HPDE6-E6E7 (cell line): ENCODE measurements at regions not wholly inside any gene's neighbourhood (a gene's known extent, or its start where the extent isn't known, plus 50 kb on each side); places are given as distances from the start of the nearest gene placed in this dataset.
"Not testable (repeated sequence)": the region's sequence is repeated elsewhere in the genome, so short reads cannot be mapped to it uniquely, and the experiment has no call there.

Source experiments
- DNase-seq: peaks from one replicate; pipeline ENCODE4 v3.0.0; 2011; ENCODE audit warnings: missing footprints; ENCODE audit errors: extremely low spot score

DNA sequence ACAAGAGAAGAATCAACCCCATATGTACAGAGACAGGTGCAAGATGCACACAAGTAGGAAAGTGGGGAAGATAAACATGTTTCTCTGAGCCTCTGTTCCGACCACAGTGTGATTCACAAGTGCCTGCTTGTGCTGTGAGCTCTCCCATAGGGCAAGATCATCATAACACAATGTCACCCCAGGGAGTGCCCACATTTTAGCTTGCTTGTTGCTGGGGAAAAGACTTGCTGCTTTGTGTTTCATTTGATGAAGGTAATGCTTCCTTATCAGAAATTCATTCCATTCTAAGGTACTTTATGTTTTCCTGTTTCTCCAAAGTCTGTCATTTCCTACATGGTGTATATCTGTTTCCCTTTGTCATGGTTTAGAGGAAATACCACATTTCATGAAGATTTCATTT, 304.5 kb upstream of the DIPK2B start:
- peak; percentile 19 for DNase-seq

GRCh38 chrX:45503787-45504362, 303.2 kb upstream of the DIPK2B start:
- DNase-seq: not testable (repeated sequence)

DNA sequence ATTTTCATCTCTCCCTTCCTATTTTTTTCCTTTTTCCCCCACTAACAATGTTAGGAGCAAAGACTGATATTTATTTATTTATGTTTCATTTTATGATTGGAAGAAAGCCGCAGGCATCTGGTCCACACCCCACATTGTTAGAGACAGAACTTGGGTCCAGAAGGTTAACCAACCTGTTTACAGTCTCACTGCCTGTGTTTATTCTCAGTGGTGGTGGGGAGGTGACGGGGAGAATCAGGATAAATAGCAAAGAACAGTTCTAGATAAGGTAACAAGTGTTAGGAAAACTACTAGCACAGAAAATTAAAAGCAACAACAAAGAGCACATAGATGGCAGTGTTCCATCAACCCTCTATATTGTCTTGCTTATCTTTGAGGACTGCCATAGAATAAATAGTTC, 301.7 kb upstream of the DIPK2B start:
- no peak for DNase-seq

DNA sequence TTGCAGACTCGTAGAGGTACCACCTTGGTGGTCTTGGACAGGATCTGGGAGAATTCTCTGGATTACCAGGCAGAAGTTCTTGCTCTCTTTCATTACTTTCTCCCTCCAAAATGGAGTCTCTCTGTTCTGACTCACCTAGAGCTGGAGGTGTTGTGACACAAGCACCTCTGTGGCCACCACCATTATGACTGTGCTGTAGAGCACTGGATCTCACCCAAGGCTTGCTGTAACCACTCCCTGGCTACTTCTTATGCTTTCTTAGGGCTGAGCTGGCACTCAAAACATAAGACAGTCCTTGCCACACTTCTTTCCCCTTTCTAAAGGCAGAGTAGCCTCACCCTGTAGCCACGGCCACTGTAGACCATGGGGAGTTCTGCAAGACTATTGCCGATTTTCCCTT, 296.6 kb upstream of the DIPK2B start:
- no peak for DNase-seq

DNA sequence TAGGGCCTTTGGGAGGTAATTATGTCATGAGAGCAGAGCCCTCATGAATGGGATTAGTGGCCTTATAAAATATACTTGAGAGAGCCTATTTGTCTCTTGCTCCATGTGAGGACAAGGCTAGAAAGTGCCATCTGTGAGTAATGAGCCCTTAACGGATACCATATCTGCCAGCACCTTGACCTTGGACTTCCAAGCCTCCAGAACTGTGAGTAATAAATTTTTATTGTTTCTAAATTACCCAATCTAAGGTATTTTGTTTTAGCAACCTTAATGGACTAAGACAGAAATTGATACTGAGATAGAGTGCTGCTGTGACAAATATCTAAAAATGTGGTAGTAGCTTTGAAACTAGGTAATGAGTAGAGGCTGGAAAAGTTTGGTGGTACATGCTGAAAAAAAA, 285.0 kb upstream of the DIPK2B start:
- no peak for DNase-seq

DNA sequence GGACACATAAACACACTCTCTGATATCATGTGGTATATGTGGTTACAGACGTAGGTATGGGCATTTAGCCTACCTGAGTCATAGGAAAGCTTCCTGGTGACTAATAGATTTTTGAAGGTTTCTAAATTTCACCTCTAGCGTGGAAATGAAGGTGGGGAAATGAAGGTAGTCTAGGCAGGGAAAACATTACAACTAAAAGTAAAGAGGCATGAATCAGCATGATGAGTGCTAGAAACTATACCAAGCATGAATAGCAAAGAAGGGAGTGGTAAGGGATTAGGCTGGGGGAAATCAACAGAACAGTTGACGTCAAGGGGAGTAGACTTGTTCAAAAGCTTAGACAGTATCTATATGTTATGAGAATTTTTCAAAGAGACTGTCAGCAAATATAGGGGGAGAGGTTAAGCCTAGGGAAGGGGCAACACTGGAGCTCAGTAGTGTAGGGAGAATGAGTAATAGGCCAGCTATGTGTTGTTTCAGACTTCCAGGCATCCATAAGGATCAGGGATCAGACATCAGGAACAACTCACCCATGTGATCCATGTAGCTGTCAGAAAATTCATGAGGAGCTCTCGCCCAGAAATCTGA, 279.3 kb upstream of the DIPK2B start:
- peak; percentile 55 for DNase-seq

DNA sequence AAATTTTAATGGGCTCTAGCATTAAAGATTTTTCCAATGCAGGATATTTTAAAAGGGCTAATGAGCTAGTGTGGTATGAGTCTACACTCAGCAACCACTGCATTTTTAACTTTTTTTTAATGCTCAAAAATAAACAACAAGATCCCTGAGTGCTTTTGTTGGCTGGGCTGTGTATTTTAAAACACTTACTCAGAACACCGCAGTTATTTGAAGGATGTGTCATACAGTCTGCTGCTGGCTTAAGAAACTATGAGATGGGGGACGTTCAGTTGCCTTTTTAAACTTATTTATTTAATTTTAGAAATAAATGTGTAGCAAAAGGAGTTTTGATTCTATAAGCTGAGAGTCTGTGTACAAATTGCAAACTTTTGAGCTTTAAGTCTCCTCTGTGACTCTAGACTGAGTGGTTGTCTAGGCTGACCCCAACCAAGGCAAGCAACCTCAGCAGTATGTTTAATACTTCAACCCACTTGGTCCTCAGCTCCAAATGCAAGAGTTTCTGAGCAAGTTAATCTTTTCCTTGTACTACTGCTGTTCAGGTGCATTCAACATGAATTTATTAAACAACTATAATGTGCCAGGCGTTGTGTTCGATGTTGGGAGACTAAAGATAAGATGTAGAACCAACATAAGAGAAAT, 278.6 kb upstream of the DIPK2B start:
- peak; percentile 28 for DNase-seq

DNA sequence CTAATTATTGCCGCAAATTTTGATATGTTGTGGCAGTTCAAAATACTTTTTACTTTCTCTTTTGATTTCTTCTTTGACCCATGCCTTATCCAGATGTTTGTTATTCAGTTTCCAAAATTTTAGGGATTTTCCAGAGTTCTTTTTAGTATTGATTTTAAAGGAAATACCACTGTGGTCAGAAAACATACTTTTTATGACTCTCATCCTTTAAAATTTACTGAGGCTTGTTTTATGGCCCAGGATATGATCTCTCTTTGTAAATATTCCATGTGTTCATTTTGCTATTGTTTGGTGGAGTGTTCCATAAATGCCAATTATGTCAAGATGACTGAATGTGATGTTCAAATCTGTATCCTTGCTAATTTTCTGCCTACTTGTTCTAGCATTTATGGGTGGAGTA, 272.3 kb upstream of the DIPK2B start:
- DNase-seq: no peak

GRCh38 chrX:45467537-45467936, 266.9 kb upstream of the DIPK2B start:
- not testable (repeated sequence) for DNase-seq

- DNase-seq: not testable (repeated sequence)
Observed at GRCh38 chrX:45455732-45456131, 255.1 kb upstream of the DIPK2B start.

GRCh38 chrX:45454290-45454689, 253.6 kb upstream of the DIPK2B start:
- DNase-seq: no peak

DNA sequence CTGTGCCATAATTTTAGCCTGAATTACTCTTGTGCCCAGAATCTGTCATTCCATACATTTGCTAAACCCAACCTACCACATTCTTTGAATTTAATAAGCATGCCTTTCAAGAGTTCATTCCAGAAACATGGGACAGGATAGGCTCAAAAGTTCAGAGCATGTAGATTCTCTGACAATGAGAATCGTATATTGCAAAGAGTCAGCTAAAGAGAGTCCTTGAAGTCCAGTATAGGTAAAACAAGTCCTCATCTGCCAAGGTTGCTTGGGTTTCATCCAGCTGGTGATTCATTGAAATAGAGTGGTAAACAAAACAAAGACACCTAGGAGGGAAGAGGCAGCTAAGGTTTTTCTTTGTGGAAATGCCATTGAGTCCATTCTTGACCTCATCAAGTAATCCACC, 249.3 kb upstream of the DIPK2B start:
- no peak for DNase-seq

GRCh38 chrX:45447995-45448394, 247.3 kb upstream of the DIPK2B start:
- no peak for DNase-seq

DNA sequence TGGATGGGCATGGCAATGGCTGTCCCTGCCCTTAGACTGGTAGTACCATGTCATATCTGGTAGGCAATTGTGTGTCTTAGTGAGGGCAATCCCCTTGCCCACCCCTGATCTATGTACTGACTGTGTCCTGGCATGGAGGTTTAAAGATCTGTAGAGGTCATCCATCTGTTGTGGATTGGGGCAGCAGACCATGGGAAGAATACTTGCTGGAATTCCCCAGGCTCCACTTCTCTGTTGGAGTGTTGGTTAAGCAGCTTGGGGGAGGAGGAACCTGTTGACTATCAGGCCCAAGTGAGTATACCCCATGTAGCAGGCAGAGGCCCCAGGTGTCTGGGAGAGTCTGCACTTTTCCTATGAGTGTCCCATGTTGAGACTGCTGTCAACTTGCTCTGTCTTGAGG, 246.7 kb upstream of the DIPK2B start:
- DNase-seq: no peak

- DNase-seq: peak; percentile 27
Observed at GRCh38 chrX:45445745-45446412, 245.2 kb upstream of the DIPK2B start.

GRCh38 chrX:45437186-45437585, 236.5 kb upstream of the DIPK2B start:
- DNase-seq: no peak

- DNase-seq: no peak
Observed at GRCh38 chrX:45435481-45435880, 234.8 kb upstream of the DIPK2B start.

GRCh38 chrX:45434231-45434630, 233.6 kb upstream of the DIPK2B start:
- peak; percentile 11 for DNase-seq

DNA sequence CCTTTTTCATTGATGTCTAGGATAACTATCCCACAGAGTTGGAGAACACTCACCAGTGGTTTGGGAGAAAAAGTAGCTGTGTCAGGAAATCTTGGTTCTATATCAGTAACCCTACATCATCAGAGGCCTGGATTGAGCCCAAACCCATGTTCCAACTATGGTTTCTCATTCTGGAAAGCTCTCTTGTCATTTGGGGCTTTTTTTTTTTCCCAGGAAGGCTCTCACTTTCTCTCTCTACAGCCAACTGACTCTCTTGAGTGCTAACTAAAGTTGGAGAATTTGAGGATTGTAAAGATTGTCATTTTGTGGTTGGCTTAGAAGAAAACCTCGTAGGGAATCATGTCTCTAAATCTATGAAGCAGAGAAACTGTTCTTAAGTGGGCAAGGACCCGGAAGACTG, 228.2 kb upstream of the DIPK2B start:
- DNase-seq: no peak

- no peak for DNase-seq
Observed at GRCh38 chrX:45424326-45424725, 223.7 kb upstream of the DIPK2B start.

GRCh38 chrX:45422216-45422925, 221.7 kb upstream of the DIPK2B start:
- no peak for DNase-seq

DNA sequence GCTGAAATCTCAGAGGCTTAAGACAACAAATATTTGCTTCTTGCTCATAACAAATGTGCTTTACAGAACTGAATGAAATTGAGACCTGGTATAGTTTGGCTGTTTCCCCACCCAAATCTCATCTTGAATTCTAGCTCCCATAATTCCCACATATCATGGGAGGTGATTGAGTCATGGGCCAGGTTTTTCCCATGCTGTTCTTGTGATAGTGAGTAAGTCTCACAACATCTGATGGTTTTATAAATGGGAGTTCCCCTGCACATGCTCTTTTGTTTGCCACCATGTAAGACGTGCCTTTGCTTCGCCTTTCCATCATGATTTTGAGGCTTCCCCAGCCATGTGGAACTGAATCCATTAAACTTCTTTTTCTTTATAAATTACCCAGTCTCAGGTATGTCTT, 221.1 kb upstream of the DIPK2B start:
- DNase-seq: no peak
